PFSK-1 (cell line): ENCODE measurements at regions not wholly inside any gene's neighbourhood (a gene's known extent, or its start where the extent isn't known, plus 50 kb on each side); places are given as distances from the start of the nearest gene placed in this dataset.

Experiments
- POLR2AphosphoS5 ChIP-seq: IDR thresholded peaks from 2 replicates; pipeline ENCODE4 v1.6.1; 2012; ENCODE audit warnings: low read depth, mild to moderate bottlenecking, control low read depth, low read length, moderate library complexity
- TF ChIP-seq, protein P1 (sequence below), 2 experiments: IDR thresholded peaks; 2 replicates each; pipeline versions ENCODE4 v1.6.1 to v1.8.0; 2011 to 2012; ENCODE audit warnings: low read depth in 2 of 2, low read length in 2 of 2, control low read depth in 1 of 2, inconsistent platforms in 1 of 2, mild to moderate bottlenecking in 1 of 2, moderate library complexity in 1 of 2; ENCODE audit not compliant: insufficient read depth in 1 of 2

- TF ChIP-seq, protein P1, sequence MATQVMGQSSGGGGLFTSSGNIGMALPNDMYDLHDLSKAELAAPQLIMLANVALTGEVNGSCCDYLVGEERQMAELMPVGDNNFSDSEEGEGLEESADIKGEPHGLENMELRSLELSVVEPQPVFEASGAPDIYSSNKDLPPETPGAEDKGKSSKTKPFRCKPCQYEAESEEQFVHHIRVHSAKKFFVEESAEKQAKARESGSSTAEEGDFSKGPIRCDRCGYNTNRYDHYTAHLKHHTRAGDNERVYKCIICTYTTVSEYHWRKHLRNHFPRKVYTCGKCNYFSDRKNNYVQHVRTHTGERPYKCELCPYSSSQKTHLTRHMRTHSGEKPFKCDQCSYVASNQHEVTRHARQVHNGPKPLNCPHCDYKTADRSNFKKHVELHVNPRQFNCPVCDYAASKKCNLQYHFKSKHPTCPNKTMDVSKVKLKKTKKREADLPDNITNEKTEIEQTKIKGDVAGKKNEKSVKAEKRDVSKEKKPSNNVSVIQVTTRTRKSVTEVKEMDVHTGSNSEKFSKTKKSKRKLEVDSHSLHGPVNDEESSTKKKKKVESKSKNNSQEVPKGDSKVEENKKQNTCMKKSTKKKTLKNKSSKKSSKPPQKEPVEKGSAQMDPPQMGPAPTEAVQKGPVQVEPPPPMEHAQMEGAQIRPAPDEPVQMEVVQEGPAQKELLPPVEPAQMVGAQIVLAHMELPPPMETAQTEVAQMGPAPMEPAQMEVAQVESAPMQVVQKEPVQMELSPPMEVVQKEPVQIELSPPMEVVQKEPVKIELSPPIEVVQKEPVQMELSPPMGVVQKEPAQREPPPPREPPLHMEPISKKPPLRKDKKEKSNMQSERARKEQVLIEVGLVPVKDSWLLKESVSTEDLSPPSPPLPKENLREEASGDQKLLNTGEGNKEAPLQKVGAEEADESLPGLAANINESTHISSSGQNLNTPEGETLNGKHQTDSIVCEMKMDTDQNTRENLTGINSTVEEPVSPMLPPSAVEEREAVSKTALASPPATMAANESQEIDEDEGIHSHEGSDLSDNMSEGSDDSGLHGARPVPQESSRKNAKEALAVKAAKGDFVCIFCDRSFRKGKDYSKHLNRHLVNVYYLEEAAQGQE (IDR thresholded peaks at IDR 0.05; ENCODE audit: insufficient read depth in 1 of 2, low read depth in 2 of 2, low read length in 2 of 2), result no peak
- TF ChIP-seq POLR2AphosphoS5, result no peak
These were observed 746.1 kb upstream of the LRRTM1 start for GRCh38 chr2:81050580-81051095.
